CD14-positive monocyte (primary cell): ENCODE measurements at regions not wholly inside any gene's neighbourhood (a gene's known extent, or its start where the extent isn't known, plus 50 kb on each side); places are given as distances from the start of the nearest gene placed in this dataset.

Experiments used
- DNase-seq, 3 donors: peaks; one replicate each; pipeline ENCODE4 v3.0.0-alpha.2; 2011 to 2022
- H2AFZ ChIP-seq: 2 replicates; pipeline ENCODE4 v1.6.0; 2012; ENCODE audit warnings: mild to moderate bottlenecking, low read depth, low read length, inconsistent platforms; ENCODE audit not compliant: insufficient read depth, poor library complexity, severe bottlenecking
- H3K27ac ChIP-seq, 2 donors: 1 replicate in 1 of 2; 2 replicates in 1 of 2; pipeline ENCODE4 v1.5.1; 2012 to 2013; ENCODE audit warnings: low read length in 2 of 2, control low read depth in 1 of 2, inconsistent platforms in 1 of 2, low read depth in 1 of 2, mild to moderate bottlenecking in 1 of 2
- H3K27me3 ChIP-seq, 2 donors: one replicate each; pipeline versions ENCODE4 v1.6.0 to v1.6.1; 2011 to 2013; ENCODE audit warnings: low read length in 2 of 2; ENCODE audit not compliant: control insufficient read depth in 2 of 2, insufficient read depth in 2 of 2
- H3K36me3 ChIP-seq, 2 donors: replicated peaks in 1 of 2; 1 replicate in 1 of 2; 2 replicates in 1 of 2; pipeline versions ENCODE4 v1.5.1 to v1.6.1; 2012 to 2013; ENCODE audit warnings: low read length in 2 of 2, control low read depth in 1 of 2, inconsistent platforms in 1 of 2, mild to moderate bottlenecking in 1 of 2; ENCODE audit not compliant: insufficient read depth in 2 of 2, control insufficient read depth in 1 of 2
- H3K4me1 ChIP-seq, 2 donors: 1 replicate in 1 of 2; 2 replicates in 1 of 2; pipeline versions ENCODE4 v1.5.1 to v1.6.1; 2012 to 2013; ENCODE audit warnings: low read length in 2 of 2, control low read depth in 1 of 2, inconsistent platforms in 1 of 2, mild to moderate bottlenecking in 1 of 2, moderate library complexity in 1 of 2; ENCODE audit not compliant: insufficient read depth in 2 of 2, control insufficient read depth in 1 of 2
- H3K4me2 ChIP-seq: replicated peaks from 2 replicates; pipeline ENCODE3; 2012; ENCODE audit warnings: low read length, moderate library complexity, mild to moderate bottlenecking; ENCODE audit not compliant: poor library complexity, severe bottlenecking; ENCODE audit errors: extremely low read depth
- H3K4me3 ChIP-seq, 3 experiments: fragments of 200-600 bp in 1 of 3; sonication (generic) in 1 of 3; replicated peaks in 1 of 3; 1 replicate in 2 of 3; 2 replicates in 1 of 3; pipeline ENCODE4 v1.5.1; 2011 to 2013; ENCODE audit warnings: low read length in 3 of 3, mild to moderate bottlenecking in 3 of 3, control low read depth in 2 of 3, low read depth in 2 of 3, inconsistent platforms in 1 of 3, moderate library complexity in 1 of 3
- H3K79me2 ChIP-seq: 2 replicates; pipeline ENCODE4 v1.6.0; 2012; ENCODE audit warnings: mild to moderate bottlenecking, control low read depth, inconsistent platforms, low read length, moderate library complexity; ENCODE audit not compliant: insufficient read depth
- H3K9ac ChIP-seq: 2 replicates; pipeline ENCODE4 v1.6.0; 2017; ENCODE audit warnings: low read length, mild to moderate bottlenecking; ENCODE audit not compliant: insufficient read depth, poor library complexity, severe bottlenecking
- H3K9me3 ChIP-seq, 2 donors: replicated peaks in 1 of 2; 1 replicate in 1 of 2; 2 replicates in 1 of 2; pipeline versions ENCODE4 v1.5.1 to v1.6.1; 2012 to 2013; ENCODE audit warnings: low read length in 2 of 2, control low read depth in 1 of 2; ENCODE audit not compliant: control insufficient read depth in 1 of 2, insufficient read depth in 1 of 2
- H4K20me1 ChIP-seq: 2 replicates; pipeline ENCODE4 v1.6.0; 2012; ENCODE audit warnings: mild to moderate bottlenecking, low read length, control low read depth, moderate library complexity; ENCODE audit not compliant: insufficient read depth
- H3K27ac Mint-ChIP-seq, 7 donors: one replicate each; pipeline ENCODE4 v1.8.0; 2020; ENCODE audit warnings: mild to moderate bottlenecking in 7 of 7, mixed read lengths in 7 of 7, moderate library complexity in 6 of 7, inconsistent platforms in 2 of 7
- H3K27me3 Mint-ChIP-seq, 3 donors: one replicate each; pipeline ENCODE4 v1.8.0; 2021 to 2022; ENCODE audit warnings: low read depth in 3 of 3, mild to moderate bottlenecking in 3 of 3, mixed read lengths in 3 of 3, moderate library complexity in 3 of 3, inconsistent platforms in 1 of 3
- H3K36me3 Mint-ChIP-seq, 2 donors: one replicate each; pipeline ENCODE4 v1.8.0; 2020; ENCODE audit warnings: mixed read lengths in 2 of 2, inconsistent platforms in 1 of 2, mild to moderate bottlenecking in 1 of 2
- H3K4me1 Mint-ChIP-seq: one replicate; pipeline ENCODE4 v1.8.0; 2020; ENCODE audit warnings: mild to moderate bottlenecking, mixed read lengths
- H3K4me3 Mint-ChIP-seq, 2 donors: one replicate each; pipeline ENCODE4 v1.8.0; 2020; ENCODE audit warnings: mild to moderate bottlenecking in 2 of 2, mixed read lengths in 2 of 2, moderate library complexity in 1 of 2
- H3K9me3 Mint-ChIP-seq, 7 donors: one replicate each; pipeline ENCODE4 v1.8.0; 2020 to 2022; ENCODE audit warnings: mixed read lengths in 7 of 7, mild to moderate bottlenecking in 6 of 7, moderate library complexity in 6 of 7, inconsistent platforms in 2 of 7
- CTCF ChIP-seq: fragments of 200-600 bp; IDR thresholded peaks from one replicate; pipeline ENCODE4 v1.8.0; 2022; ENCODE audit warnings: antibody characterized with exemption, mild to moderate bottlenecking
- WGBS: methylation state at CpG from one replicate; pipeline ENCODE4 v1.1.5; 2013; ENCODE audit warnings: missing lambda C conversion rate; ENCODE audit not compliant: insufficient coverage; 5-methylcytosine and 5-hydroxymethylcytosine counted together
- intact Hi-C, 2 donors: fragments of 100-400 bp; cut with micrococcal nuclease; formaldehyde crosslinking; loops; one replicate each; pipeline versions ENCODE4 v1.15.0 to v1.15.1; 2023

GRCh38 chr5:93331863-93332262 is 249.2 kb downstream of the NR2F1-AS1 start:
- no peaks in the 10 kb centered on the region for H3K27me3 Mint-ChIP-seq
- intact Hi-C loops, result no loop called here

GRCh38 chr5:93331241-93331640 is 249.8 kb downstream of the NR2F1-AS1 start:
- H3K27me3 Mint-ChIP-seq, result no peaks in the 10 kb centered on the region
- H3K9ac ChIP-seq, result no peak overlapping the region
- H3K36me3 Mint-ChIP-seq, result no peaks in the 10 kb centered on the region
- no peak for DNase-seq
- H3K27ac ChIP-seq, result no peak overlapping the region
- TF ChIP-seq CTCF, result no peak
- no peaks in the 10 kb centered on the region for H3K9me3 ChIP-seq
- H4K20me1 ChIP-seq, result no peaks in the 10 kb centered on the region
- no peaks in the 10 kb centered on the region for H3K36me3 ChIP-seq
- no peaks in the 10 kb centered on the region for H3K27me3 ChIP-seq
- H3K4me3 ChIP-seq, result no peak overlapping the region
- no peak overlapping the region for H3K4me2 ChIP-seq
- no peaks in the 10 kb centered on the region for H3K4me1 ChIP-seq
- H3K4me3 Mint-ChIP-seq, result no peak overlapping the region
- H2AFZ ChIP-seq, result no peak overlapping the region
- H3K9me3 Mint-ChIP-seq, result peaks cover 0 to 5% (median 2%) of the 10 kb centered on the region in 7 donors
- no peaks in the 10 kb centered on the region for H3K4me1 Mint-ChIP-seq
- no peak overlapping the region for H3K27ac Mint-ChIP-seq
- no CpG with 5 or more reads among the region's 1 CpG for WGBS
- intact Hi-C loops, result no loop called here
- no peaks in the 10 kb centered on the region for H3K79me2 ChIP-seq

More at GRCh38 chr5:93331863-93332262, 249.2 kb downstream of the NR2F1-AS1 start:
- Mint-ChIP-seq H3K4me1 (no peaks in the 10 kb centered on the region), H3K4me3 (no peak overlapping the region), H3K27ac (no peak overlapping the region), H3K36me3 (no peaks in the 10 kb centered on the region), H3K9me3 (peaks cover 0 to 5% (median 2%) of the 10 kb centered on the region in 7 donors)
- no peaks in the 10 kb centered on the region for H3K36me3 ChIP-seq
- H3K9ac ChIP-seq, result no peak overlapping the region
- no peak overlapping the region for H3K27ac ChIP-seq
- no peak for TF ChIP-seq CTCF
- no peaks in the 10 kb centered on the region for H3K27me3 ChIP-seq
- 86% methylated on average over 3 of the region's 3 CpGs for WGBS
- no peaks in the 10 kb centered on the region for H3K79me2 ChIP-seq
- H3K4me2 ChIP-seq, result no peak overlapping the region
- H4K20me1 ChIP-seq, result no peaks in the 10 kb centered on the region
- H3K4me3 ChIP-seq, result no peak overlapping the region
- H3K4me1 ChIP-seq, result no peaks in the 10 kb centered on the region
- no peak overlapping the region for H2AFZ ChIP-seq
- DNase-seq, result no peak
- no peaks in the 10 kb centered on the region for H3K9me3 ChIP-seq
